Activated T-cell treated with anti-CD3 and anti-CD28 coated beads, Interleukin-2, amount 50 U/mL, for 48 hours (primary cell): ENCODE measurements at regions not wholly inside any gene's neighbourhood (a gene's known extent, or its start where the extent isn't known, plus 50 kb on each side); places are given as distances from the start of the nearest gene placed in this dataset.

ENCODE experiments used
- DNase-seq, 2 experiments: peaks; one replicate each; pipeline ENCODE4 v3.0.0-alpha.2; 2020

DNA sequence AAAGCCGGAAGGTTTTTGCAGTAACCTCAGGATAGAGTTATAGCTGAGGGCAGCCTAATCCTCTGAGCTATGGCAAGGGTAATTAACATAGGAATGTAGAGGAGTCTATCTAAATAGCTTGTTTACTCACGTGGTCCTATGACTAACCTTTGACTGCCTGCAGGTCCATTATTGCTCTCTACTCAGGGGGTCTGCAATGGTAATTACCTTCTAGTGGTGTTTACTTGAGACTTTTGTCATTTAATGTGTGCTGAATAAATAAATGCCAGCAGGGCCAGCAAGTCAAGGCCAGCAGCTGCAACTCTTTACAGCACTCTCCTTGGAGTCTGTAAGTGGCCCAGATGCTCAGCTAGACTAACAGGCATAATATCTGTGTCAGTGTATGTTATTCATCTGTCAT, 212.7 kb upstream of the FMR1 start:
- DNase-seq: no peak

DNA sequence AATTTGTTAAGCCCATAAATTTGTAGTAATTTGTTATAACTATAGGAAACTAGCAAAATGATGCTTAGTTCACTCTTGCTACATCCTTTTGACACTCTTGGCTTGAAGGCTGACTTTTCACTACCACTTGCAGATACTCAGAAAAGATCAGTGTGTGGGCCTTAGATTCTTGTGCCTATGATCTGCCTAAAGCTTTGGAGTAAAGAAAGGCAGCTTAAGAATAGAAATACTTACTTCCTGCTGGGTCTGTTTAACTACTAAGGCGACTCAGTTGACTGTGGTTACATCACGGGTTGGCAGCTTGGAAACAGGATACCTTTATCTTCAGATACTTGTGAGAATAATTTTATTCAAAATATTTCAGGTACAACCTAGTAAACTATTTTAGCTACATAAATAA, 201.4 kb upstream of the FMR1 start:
- no peak for DNase-seq

DNA sequence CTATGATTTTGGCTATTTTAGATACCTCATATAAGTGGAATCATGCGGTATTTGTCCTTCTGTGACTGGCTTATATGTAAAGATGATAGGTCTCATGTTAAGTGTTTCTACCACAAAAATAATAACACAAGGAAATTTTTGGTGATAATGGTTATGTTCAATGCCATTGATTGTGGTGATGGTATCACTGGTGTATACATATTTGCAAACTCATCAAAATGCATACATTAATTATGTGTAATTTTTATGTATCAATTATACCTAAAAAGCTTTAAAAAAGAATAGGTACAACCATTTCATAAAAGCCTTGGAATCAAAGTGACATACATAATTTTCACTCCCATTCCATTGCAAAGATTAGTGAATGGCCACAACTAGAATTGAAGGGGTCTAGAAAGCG, 178.3 kb upstream of the FMR1 start:
- DNase-seq: no peak

DNA sequence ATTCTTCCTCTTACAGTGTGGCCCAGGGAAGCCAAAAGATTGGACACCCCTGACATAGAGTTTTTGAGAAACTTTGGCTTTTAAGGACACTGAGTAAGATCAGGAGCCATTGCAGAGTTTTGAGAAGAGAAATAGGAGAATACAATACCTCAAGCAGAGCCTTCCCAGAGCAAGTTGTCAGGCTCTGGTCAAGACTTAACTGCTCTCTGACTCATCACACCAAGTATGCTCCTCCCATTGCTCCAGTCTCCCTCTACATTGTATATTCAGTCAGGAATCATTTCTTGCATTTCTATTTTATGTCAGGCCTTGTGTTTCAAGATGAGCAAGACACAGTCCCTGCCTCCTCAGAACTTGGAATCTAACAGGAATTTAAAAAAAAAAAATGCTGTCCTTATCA, 176.4 kb upstream of the FMR1 start:
- DNase-seq: no peak

DNA sequence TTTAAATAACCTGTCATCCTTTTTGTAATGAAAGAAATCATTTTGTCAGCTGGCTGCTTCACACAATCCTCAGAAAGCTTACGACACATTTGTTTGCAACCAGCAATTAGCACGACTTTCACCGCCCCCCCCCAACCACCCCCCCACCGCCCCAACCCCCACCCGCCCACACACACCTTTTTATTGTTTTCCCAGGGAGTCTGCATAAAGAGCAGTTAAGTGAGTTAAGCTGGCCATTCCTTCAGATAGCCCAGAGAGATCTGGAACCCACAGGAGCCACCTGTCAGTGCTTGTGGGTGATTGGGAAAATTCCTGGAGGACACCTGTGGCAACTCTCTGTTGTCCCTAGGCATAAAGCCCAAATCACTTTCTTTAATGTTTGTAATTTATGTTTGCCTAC, 175.7 kb upstream of the FMR1 start:
- no peak for DNase-seq

DNA sequence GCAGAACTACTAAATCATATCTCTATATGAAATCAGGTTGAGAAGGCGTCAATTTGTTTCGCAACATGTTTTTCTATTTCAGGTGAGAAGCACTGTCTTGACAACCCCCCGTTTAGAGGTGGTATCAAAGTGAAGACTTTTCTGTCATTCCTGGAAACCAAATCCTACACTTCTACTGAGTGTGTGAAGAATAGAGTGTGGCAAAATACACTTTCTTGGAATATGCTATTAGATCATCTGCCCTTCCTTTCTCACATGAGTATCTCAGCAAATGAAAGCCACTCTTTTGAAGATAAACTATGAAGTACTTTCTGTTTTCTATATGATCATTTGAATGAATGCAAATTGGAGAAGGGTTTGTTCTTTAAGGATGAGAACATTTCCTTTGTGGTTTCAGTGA, 174.0 kb upstream of the FMR1 start:
- no peak for DNase-seq

DNA sequence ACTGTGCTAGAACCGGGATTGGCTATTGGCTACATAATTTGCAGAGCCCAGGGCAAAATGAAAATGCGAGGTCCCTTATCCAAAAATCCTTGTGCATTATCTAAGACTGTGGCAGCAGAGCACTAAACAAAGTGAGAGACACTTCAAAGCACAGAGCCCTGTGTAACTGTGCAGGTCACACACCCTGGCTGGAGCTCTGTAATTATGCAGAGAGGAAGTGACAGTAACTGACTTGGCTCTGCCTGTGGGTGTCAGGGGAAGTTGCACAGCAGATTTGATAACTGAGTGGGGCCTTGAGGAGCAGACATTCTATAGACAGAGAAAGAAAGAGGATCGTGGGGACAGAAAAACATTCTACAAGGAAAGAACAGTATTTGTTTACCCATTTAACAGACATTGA, 173.5 kb upstream of the FMR1 start:
- DNase-seq: peak; percentile 15 to 17

DNA sequence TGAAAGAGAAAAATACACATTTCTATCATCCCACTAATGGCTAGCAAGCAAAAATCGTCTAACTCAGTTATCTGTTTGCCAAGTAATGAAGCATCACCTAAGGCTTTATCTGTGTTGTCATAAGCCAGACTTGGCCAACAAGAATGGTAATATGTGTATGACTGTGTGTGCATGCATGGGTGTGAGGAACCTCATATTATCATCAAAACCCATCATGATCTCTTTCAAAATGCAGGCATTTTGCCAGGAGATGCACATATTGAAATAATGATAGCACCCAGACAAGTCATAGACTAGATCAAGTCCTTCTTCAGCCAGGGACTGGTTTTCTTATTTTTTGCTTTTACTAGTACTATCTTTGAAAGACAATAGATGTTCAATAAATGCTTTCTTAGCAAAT, 172.5 kb upstream of the FMR1 start:
- DNase-seq: no peak

DNA sequence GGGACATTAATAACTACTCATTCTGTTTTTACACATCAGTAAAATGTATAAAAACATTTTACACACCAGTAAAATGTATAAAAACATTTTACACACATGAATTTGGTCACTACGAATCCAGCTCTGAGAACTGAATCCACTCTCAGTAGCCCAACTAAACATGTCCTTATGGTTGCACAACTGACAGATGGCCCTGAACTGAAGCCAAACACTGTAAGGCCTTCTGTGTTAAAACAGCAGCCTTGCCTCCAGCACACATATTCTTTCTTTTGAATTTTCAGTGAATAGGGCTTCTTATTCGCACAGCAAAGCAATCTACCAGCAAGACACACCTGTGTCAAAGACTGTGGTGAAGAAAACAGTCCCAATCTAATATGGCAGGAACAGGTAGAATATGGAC, 169.9 kb upstream of the FMR1 start:
- DNase-seq: no peak

DNA sequence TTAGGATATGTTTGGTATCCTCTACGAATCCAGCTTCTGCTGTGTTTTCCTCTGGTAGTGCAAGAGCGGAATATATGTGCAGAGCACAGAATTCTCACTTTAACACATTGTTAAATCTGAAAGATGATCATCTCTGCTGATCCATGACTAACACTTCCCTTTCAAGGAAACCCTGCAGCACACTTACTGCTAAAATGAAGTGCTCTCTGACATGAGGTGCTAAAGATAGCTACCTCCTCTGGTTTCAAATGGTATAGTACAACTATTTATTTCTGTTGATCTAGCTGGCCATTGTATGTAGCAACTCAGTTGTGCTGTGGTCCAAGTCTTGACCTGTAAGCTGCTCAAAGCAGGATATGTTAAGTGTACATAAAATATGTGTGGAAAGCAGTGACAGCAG, 162.4 kb upstream of the FMR1 start:
- DNase-seq: no peak

DNA sequence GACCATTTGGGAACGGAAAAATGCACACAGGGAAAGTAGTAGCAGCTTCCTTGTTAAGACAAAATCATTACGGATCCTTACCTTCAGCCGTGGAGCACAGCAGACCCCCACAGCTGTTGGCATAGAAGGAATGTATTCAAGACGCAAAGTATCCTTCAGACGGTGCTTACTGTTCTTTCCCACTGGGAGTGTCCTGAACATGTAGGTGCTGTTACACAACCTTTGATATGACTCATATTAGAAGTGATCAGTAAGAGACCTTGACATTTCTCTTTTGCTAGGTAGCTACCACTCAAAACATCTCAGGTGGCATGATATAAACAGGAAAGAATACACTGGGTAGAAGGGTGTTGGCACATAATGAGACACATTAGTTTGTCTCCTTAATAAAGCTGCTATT, 154.0 kb upstream of the FMR1 start:
- no peak for DNase-seq

DNA sequence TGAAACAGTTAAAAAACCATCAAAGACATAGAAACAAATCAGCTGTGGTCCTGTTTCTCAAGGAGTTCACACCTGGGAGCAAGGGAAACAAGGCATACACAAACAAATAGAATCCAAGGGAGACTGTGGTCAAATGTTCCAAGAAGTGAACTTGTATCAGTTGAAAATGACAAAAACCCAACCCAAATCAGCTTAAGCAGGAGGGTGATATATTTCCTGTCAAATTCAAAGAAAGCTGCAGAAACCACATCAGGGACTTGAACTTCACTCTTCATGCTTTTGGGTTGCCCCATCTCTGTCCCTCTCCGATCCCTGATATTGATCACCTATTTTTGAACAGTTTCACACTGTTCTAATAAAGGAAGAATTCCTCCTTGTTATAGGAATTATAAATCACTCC, 148.6 kb upstream of the FMR1 start:
- no peak for DNase-seq

DNA sequence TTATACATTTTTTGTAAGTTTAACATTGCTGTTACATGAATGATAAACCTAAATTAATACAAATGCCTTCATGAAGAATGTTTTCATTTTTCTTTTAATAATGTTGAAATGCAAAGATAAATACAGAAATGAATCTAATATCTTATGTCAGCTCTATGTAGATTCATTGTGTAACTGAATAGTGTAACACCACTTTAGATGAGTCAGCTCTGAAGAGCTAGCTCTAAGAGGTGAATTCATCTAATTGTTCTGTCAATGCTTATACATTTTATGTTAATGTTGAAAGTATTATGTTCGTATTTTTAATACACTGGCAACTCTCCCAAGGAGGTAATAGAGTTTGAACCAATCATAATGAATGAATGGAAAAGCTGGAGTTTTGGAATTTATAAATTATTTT, 146.9 kb upstream of the FMR1 start:
- no peak for DNase-seq

DNA sequence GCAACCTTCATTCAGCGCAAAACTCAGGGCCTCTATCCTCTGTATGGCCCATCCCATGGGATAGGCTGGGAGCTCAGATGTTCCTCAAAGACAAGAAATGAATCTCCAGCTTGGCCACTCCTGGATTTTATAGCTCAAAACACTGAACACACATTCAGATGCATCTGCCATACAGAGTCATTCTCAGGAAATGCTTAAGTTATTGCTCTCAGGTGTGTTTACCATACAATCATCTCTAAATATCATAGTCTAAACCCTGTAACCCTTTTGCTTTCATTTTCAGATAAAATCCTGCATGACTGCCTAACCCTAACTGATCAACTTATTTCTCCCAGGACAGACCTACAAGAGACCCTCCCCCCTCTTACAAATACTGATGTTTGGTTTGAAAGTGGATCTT, 140.9 kb upstream of the FMR1 start:
- DNase-seq: no peak

DNA sequence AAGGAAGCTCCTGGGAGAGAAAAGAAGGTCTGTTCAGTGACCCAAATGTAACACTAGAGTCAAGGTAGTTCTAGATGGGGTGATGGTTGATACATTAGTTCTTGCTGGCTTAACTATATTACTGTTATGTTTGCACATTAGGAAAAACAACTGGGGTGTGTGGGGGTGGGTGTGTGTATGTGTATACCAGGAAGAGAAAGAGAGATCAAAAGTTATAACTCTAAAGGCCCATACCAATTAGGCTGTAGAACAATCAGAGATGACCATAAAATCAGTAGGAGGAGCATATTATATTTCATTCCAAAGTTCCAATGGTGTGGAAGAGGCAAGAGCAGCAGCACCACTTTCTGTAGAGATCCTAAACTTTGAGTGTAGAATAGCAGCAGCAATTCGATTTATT, 134.7 kb upstream of the FMR1 start:
- DNase-seq: no peak

DNA sequence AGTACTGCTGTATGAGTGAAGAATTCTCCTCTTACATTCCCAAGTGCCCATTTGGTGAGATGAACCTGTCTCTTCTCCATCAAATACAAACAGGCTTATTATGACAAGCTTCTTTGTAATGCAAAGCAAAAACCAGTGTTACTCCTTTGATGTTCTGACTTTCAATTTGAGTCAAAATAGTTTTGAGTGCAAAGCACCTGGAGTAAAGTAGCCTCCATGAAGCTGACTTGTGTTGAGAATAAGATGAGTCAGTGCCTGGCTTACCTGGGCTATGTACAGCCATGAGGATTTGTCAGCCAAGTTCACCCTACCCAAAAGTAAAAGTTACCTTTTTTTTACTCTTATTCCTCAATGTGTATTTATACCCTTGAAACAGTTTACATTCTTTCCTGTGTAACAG, 132.5 kb upstream of the FMR1 start:
- DNase-seq: no peak

DNA sequence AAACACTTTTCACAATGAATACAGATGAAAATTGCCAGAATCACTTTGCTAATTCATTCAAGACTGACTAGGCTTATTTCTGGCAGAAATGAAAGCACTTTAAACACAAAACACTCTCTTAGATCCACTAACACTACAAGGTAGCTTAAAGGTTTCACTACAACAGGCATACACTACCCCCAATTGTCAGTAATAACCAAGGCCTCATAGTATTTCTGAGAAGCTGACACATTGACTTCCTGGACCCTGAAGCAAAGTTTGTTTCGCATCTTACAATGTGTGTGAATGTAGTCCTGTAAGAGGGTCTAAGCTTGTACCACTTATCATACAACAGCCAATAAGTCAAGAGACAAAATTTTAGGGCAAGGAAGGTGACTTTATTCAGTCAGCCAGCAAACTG, 129.9 kb upstream of the FMR1 start:
- no peak for DNase-seq

DNA sequence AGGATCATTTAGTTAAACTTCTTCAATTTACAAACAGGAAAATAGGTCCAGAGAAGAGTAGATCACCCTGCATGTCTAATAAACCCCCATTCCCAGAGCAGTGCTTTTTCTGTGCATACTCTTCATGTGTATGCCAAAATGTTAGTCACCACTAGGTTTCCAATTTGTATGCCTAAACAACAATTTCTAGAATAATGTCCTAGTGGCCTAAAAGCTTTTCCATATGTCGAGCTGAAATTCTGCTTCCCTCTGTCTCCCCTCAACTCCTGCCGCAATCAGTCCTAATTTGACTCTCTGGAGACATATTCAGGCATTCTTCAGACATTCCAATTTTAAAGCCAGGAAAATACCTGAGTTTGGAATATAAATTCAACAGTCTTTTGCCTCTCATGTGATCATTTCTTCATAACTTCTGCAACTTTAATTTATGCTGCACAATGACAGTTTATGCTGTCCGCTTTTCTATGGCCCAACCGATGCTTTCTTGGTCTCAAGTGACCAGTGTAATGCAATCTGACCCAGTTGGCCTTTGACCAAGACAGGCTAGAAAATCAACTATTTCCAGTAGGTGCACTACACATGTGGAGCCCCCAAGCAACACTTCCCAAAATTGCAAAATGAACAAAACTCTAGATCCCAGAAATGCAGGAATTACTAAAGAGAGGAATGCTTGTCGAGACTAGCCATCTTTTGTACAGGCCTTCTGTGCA, 122.9 kb upstream of the FMR1 start:
- DNase-seq: no peak

DNA sequence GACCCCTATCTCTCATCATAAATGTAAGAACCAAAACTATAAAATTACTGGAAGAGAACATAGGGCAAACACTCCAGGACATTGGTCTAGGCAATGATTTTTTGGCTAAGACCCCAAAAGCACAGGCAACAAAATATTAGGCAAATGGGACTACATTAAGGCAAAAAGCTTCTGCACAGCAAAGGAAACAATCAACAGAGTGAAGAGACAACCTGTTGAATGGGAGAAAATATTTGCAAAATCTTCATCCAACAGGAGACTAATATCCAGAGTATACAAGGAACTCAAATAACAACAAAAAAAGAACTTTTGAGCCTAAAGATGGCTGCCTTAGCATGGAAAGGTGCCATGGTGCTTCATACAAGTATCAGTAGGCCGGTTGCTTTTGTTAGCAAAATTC, 111.1 kb upstream of the FMR1 start:
- DNase-seq: no peak

DNA sequence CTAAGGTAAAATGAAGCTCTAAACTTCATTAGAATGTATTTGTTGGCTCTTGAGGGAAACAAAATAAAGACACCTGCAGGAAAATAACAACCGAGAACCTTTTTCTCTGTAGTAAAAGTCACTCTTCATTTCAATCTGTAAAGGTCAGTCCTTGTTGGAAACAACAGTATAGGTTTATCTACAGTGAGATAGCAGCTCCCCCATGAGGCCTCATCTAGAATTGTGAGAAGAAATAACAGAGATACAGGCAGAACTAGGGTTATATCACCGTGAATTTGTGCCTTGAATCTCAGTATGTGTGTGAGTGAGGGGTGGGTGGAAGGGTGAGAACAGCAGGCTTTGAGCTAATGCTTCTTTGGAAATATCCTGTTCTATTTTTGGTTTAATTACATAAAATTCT, 107.8 kb upstream of the FMR1 start:
- no peak for DNase-seq

DNA sequence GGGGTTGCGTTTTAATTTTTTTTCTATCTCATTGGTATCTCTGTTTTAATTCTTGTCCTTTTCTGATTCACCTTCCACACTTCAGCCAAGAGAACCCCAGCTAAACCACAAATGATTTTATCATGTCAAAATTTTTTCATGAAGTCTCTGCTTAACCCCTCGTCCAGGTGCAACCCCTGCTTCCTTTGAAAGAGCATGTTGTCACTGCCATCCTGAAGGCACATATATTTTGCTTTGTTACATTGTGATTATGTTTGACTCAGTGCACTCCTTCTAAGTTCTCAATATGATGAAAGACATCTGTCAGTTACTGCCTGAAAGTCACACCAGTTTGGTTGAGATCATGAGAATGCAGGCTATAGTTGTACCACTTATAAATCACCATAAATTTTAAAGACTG, 99.9 kb upstream of the FMR1 start:
- DNase-seq: no peak

DNA sequence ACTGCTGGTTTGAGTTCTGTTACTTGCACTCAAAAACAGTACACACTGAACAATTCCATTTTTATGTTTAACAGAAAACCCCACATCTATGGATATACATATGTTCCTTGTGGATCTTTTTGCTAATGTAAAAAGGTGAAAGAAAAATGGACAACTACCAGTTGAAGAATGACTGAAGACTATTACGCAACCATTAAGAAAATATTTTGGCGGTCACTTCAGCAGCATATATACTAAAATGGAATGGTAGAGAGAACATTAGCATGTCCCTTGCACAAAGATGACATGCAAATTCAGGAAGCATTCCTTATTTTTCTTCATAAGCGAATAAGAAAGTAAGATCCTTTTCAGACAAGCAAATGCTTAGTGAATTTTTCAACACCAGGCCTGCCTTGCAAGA, 84.6 kb upstream of the FMR1 start:
- no peak for DNase-seq

DNA sequence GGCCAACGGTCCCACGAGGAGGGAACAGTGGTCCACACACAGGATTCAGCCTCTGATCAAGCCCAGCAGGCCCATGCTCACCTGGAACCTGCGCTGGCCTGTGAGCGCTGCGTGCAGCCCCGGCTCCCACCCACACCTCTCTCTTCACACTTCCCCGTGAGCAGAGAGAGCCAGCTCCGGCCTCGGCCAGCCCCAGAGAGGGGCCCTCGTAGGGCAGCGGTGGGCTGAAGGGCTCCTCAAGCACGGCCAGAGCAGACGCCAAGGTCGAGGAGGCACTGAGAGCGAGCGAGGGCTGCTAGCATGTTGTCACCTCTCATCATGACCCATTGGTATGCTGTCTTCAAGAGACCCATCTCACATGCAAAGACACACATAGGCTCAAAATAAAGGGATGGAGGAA, 83.0 kb upstream of the FMR1 start:
- DNase-seq: no peak

DNA sequence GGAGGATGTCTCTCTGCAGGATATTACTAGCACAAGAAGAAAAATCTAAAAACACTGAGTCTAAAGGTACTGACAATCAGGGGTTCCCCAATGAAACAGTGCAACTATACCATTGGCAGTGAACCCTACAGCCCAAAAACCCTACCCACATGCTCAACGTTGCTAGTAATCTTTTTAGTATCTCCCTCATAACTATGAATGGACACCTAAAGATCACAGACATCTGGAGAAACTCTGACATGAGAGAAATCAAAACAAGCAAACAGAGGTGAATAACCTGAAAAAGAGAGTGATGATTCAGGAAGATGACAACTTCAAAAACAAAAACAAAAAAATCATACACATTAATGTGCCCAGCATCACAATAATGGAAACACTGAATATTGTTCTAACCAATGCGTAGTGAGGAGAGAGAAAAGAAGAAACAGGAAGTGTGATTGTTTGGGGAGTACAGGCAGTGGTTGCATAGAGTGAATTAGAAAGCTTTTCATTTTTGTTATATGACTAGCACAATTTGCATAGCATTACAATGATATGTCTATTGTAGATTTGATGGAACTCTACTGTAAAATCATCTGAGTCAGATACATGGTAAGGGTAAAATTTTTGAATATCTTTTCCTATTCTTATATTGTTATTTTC, 78.9 kb upstream of the FMR1 start:
- no peak for DNase-seq

DNA sequence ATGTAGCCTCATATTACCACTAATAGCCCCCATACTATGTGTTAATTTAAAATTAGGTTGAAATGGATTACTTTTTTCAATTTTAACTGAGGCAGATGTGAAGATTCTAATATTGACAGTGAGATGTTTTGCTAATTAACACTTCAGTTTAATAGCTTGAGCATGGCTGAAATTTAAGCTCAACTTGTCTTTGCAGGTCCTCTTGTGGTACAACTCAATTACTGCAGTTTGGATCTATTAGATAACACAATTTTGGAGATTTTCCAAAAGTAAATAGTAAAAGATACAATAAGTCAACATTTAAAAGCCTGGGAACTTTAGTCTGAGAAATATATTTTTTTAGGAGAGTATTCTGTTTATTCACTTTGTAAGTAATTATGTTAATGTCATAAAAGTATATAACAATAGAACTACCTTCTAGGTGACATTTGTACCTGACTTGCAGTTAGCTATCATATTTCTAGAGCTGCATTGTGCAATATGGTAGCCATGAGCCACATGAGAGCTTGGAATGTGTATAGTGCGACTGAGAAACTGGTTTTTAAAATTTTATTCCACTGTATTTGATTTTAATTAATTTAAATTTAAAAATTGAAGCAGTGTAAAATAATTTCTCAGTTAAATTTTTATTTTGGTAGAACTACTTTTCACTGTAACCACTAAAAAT, 73.1 kb upstream of the FMR1 start:
- no peak for DNase-seq
